Sigmoid colon (tissue), 6 donors: ENCODE measurements at regions not wholly inside any gene's neighbourhood (a gene's known extent, or its start where the extent isn't known, plus 50 kb on each side); places are given as distances from the start of the nearest gene placed in this dataset.

ENCODE experiments used
- DNase-seq: peaks from one replicate; pipeline ENCODE4 v3.0.0-alpha.2; 2019
- H3K27ac ChIP-seq, 4 donors: fragments of 200-600 bp; sonication (generic); one replicate each; pipeline ENCODE4 v1.5.1; 2016 to 2019; ENCODE audit warnings: mild to moderate bottlenecking in 1 of 4
- H3K27me3 ChIP-seq, 3 donors: fragments of 200-600 bp; sonication (generic); one replicate each; pipeline ENCODE4 v1.5.1; 2019; ENCODE audit warnings: mild to moderate bottlenecking in 1 of 3
- H3K36me3 ChIP-seq, 4 donors: fragments of 200-600 bp; sonication (generic); one replicate each; pipeline ENCODE4 v1.5.1; 2016 to 2019
- H3K4me1 ChIP-seq, 4 donors: fragments of 200-600 bp; sonication (generic); one replicate each; pipeline ENCODE4 v1.5.1; 2017 to 2019
- H3K4me3 ChIP-seq, 4 donors: fragments of 200-600 bp; sonication (generic); one replicate each; pipeline ENCODE4 v1.5.1; 2017 to 2019; ENCODE audit warnings: mild to moderate bottlenecking in 2 of 4, moderate library complexity in 1 of 4
- H3K9me3 ChIP-seq, 4 donors: fragments of 200-600 bp in 3 of 4; sonication (generic) in 3 of 4; one replicate each; pipeline versions ENCODE4 v1.5.1 to v1.6.1; 2013 to 2019
- CTCF ChIP-seq, 4 experiments: fragments of 450-650 bp in 3 of 4; fragments of 200-600 bp in 1 of 4; IDR thresholded peaks; one replicate each; pipeline ENCODE4 v1.5.1; 2016 to 2019; ENCODE audit warnings: antibody characterized with exemption in 4 of 4, mild to moderate bottlenecking in 3 of 4, moderate library complexity in 2 of 4
- EP300 ChIP-seq, 4 donors: sonication (generic); formaldehyde crosslinking; IDR thresholded peaks; one replicate each; pipeline ENCODE4 v1.6.1; 2017; ENCODE audit warnings: antibody characterized with exemption in 4 of 4
- POLR2A ChIP-seq, 2 donors: fragments of 450-650 bp; IDR thresholded peaks; one replicate each; pipeline ENCODE4 v1.6.1; 2016; ENCODE audit warnings: antibody characterized with exemption in 2 of 2, mild to moderate bottlenecking in 2 of 2, moderate library complexity in 2 of 2
- POLR2AphosphoS5 ChIP-seq, 4 donors: sonication (generic); formaldehyde crosslinking; IDR thresholded peaks; one replicate each; pipeline ENCODE4 v1.6.1; 2017; ENCODE audit warnings: antibody characterized with exemption in 4 of 4
- WGBS, 2 donors: extraction: QIAGEN DNeasy Blood & Tissue Kit; methylation state at CpG; one replicate each; pipeline ENCODE4 v1.1.7; 2013; 5-methylcytosine and 5-hydroxymethylcytosine counted together
- intact Hi-C: fragments of 100-400 bp; cut with DNase I; formaldehyde crosslinking; loops from one replicate; pipeline ENCODE4 v1.15.1; 2023
- small RNA-seq, 3 donors: library from RNA; depleted of rRNA; stranded (forward); fragments of <200 nt; gene quantifications; one replicate each; pipeline ENCODE3, GENCODE V24; 2016
- donor health status: healthy with polysubstance abuse.
- donor health status: healthy.

- no peak overlapping the region for H3K27ac ChIP-seq
- no peak for DNase-seq
- TF ChIP-seq POLR2AphosphoS5 (IDR thresholded peaks at IDR 0.05) (no peak), EP300 (IDR thresholded peaks at IDR 0.05) (no peak), POLR2A (IDR thresholded peaks at IDR 0.05) (no peak), CTCF (IDR thresholded peaks at IDR 0.05) (no peak)
- no peaks in the 10 kb centered on the region for H3K4me1 ChIP-seq
- intact Hi-C loops = no loop called here
- H3K27me3 ChIP-seq = no peaks in the 10 kb centered on the region
- H3K9me3 ChIP-seq = no peaks in the 10 kb centered on the region
- H3K36me3 ChIP-seq = no peaks in the 10 kb centered on the region
- H3K4me3 ChIP-seq = no peak overlapping the region
- 75 to 89% methylated on average over 2 of the region's 2 CpGs for WGBS, 2 donors
Observed at GRCh38 chr1:101748077-101748476, 248.6 kb downstream of the OLFM3 start.

Small RNAs in the stretch of these regions (small RNA-seq; reads per million reads assigned to genes)
- 0 reads per million in 3 donors for gene RNU6-965P
